ENCODE measurements at regions not wholly inside any gene's neighbourhood (a gene's known extent, or its start where the extent isn't known, plus 50 kb on each side); places are given as distances from the start of the nearest gene placed in this dataset.

DNA sequence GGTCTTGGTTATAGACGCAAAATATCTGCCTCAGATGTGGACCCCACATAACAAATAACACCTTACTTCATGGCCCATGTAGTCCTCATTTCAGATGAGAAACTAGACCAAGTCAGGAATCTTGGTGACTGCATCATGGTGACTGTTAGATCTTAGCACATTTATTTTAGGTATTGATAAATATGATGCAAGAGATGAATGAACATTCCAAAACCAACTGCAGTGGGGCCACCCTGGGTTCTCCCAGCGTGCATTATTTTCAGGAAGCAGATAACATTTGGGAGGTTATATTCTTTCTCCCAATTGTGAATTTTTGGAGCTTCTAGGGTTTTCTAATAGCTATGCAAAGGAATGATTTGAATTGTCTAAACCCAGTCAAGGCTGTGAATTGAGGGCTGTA is 55.2 kb upstream of the PTGR2 start:
- TF ChIP-seq FOXK2 (IDR thresholded peaks at IDR 0.05): no peak
- TF ChIP-seq ARNT (IDR thresholded peaks at IDR 0.05): no peak
- no peak for TF ChIP-seq SP1 (IDR thresholded peaks at IDR 0.05)
- no peak for TF ChIP-seq NFRKB (IDR thresholded peaks at IDR 0.05)
- TF ChIP-seq CTBP1 (IDR thresholded peaks at IDR 0.05; ENCODE audit: borderline replicate concordance): no peak
- TF ChIP-seq HDGF (IDR thresholded peaks at IDR 0.05; ENCODE audit: borderline replicate concordance): no peak
- no peak for TF ChIP-seq SUZ12 (IDR thresholded peaks at IDR 0.05)
- TF ChIP-seq ELF4 (IDR thresholded peaks at IDR 0.05): no peak
- TF ChIP-seq TARDBP (IDR thresholded peaks at IDR 0.05): no peak
- no peak for TF ChIP-seq FOXA1 (IDR thresholded peaks at IDR 0.05)
